ENCODE measurements at regions not wholly inside any gene's neighbourhood (a gene's known extent, or its start where the extent isn't known, plus 50 kb on each side); places are given as distances from the start of the nearest gene placed in this dataset.

- Histone ChIP-seq H3K9ac (ENCODE audit: low read length) (no peak overlapping the region), H3K9me3 (ENCODE audit: control extremely low read depth in 1 of 3, control insufficient read depth in 2 of 3, insufficient read depth in 1 of 3, low read length in 2 of 3) (peaks cover 0 to 4% (median 0%) of the 10 kb centered on the region in 3 donors), H3K36me3 (replicated peaks in 1 of 2; ENCODE audit: control extremely low read depth in 1 of 2, control insufficient read depth in 1 of 2, extremely low read depth in 1 of 2, insufficient read depth in 2 of 2, low read length in 1 of 2) (no peaks in the 10 kb centered on the region), H2AFZ (ENCODE audit: insufficient read depth, low read depth, low read length, poor library complexity, severe bottlenecking) (no peak overlapping the region), H4K20me1 (ENCODE audit: control insufficient read depth, insufficient read depth, low read length, poor library complexity, severe bottlenecking) (no peaks in the 10 kb centered on the region), H3K27ac (ENCODE audit: low read length in 2 of 2) (no peak overlapping the region), H3K4me3 (ENCODE audit: control extremely low read depth in 1 of 5, extremely low read depth in 1 of 5, insufficient read depth in 1 of 5, low read depth in 2 of 5, low read length in 4 of 5) (no peak overlapping the region), H3K79me2 (ENCODE audit: control insufficient read depth, insufficient read depth, low read length) (no peaks in the 10 kb centered on the region), H3K27me3 (replicated peaks in 1 of 4; ENCODE audit: control extremely low read depth in 1 of 4, control insufficient read depth in 3 of 4, insufficient read depth in 4 of 4, low read length in 3 of 4) (no peaks in the 10 kb centered on the region), H3K4me2 (replicated peaks; ENCODE audit: low read depth, low read length, poor library complexity, severe bottlenecking) (no peak overlapping the region), H3K4me1 (ENCODE audit: control insufficient read depth in 2 of 2, insufficient read depth in 2 of 2, low read length in 2 of 2) (no peaks in the 10 kb centered on the region)
- DNase-seq (no peak), ATAC-seq (ENCODE audit: low read depth) (no peak)
- no peaks in the 10 kb centered on the region for H3K27me3 Mint-ChIP-seq
- ChIA-PET POLR2A (no interaction called here), CTCF (no interaction called here)
- no peak overlapping the region for H3K27ac Mint-ChIP-seq
- H3K4me1 Mint-ChIP-seq = no peaks in the 10 kb centered on the region
- TF ChIP-seq CTCF (IDR thresholded peaks at IDR 0.05) (no peak), EZH2 (IDR thresholded peaks at IDR 0.05; ENCODE audit: borderline replicate concordance, insufficient read depth, low read depth, low read length, poor library complexity, severe bottlenecking) (no peak)
- no CpG with 5 or more reads among the region's 1 CpG for WGBS (ENCODE audit: insufficient coverage)
- intact Hi-C loops (cut with micrococcal nuclease) = no loop called here
- no peak overlapping the region for H3K4me3 Mint-ChIP-seq
- H3K9me3 Mint-ChIP-seq (ENCODE audit: insufficient read depth) = no peaks in the 10 kb centered on the region
Measured at GRCh38 chr5:93225748-93226147, 355.3 kb downstream of the NR2F1-AS1 start.

- Histone ChIP-seq H3K9me3 (ENCODE audit: control extremely low read depth in 1 of 3, control insufficient read depth in 2 of 3, insufficient read depth in 1 of 3, low read length in 2 of 3) (peaks cover 0 to 4% (median 0%) of the 10 kb centered on the region in 3 donors), H3K4me3 (ENCODE audit: control extremely low read depth in 1 of 5, extremely low read depth in 1 of 5, insufficient read depth in 1 of 5, low read depth in 2 of 5, low read length in 4 of 5) (no peak overlapping the region), H2AFZ (ENCODE audit: insufficient read depth, low read depth, low read length, poor library complexity, severe bottlenecking) (no peak overlapping the region), H3K27me3 (replicated peaks in 1 of 4; ENCODE audit: control extremely low read depth in 1 of 4, control insufficient read depth in 3 of 4, insufficient read depth in 4 of 4, low read length in 3 of 4) (no peaks in the 10 kb centered on the region), H3K27ac (ENCODE audit: low read length in 2 of 2) (no peak overlapping the region), H3K4me2 (replicated peaks; ENCODE audit: low read depth, low read length, poor library complexity, severe bottlenecking) (no peak overlapping the region), H3K36me3 (replicated peaks in 1 of 2; ENCODE audit: control extremely low read depth in 1 of 2, control insufficient read depth in 1 of 2, extremely low read depth in 1 of 2, insufficient read depth in 2 of 2, low read length in 1 of 2) (no peaks in the 10 kb centered on the region), H4K20me1 (ENCODE audit: control insufficient read depth, insufficient read depth, low read length, poor library complexity, severe bottlenecking) (no peaks in the 10 kb centered on the region), H3K79me2 (ENCODE audit: control insufficient read depth, insufficient read depth, low read length) (no peaks in the 10 kb centered on the region), H3K9ac (ENCODE audit: low read length) (no peak overlapping the region), H3K4me1 (ENCODE audit: control insufficient read depth in 2 of 2, insufficient read depth in 2 of 2, low read length in 2 of 2) (no peaks in the 10 kb centered on the region)
- no peak for DNase-seq
- no peaks in the 10 kb centered on the region for H3K9me3 Mint-ChIP-seq (ENCODE audit: insufficient read depth)
- WGBS (ENCODE audit: insufficient coverage) = 81% methylated on average over 2 of the region's 4 CpGs
- CTCF ChIA-PET = no interaction called here
- no peak overlapping the region for H3K4me3 Mint-ChIP-seq
- intact Hi-C loops (cut with micrococcal nuclease) = no loop called here
- no peaks in the 10 kb centered on the region for H3K4me1 Mint-ChIP-seq
- H3K27me3 Mint-ChIP-seq = no peaks in the 10 kb centered on the region
- no peak for ATAC-seq (ENCODE audit: low read depth)
- TF ChIP-seq CTCF (IDR thresholded peaks at IDR 0.05) (no peak), EZH2 (IDR thresholded peaks at IDR 0.05; ENCODE audit: borderline replicate concordance, insufficient read depth, low read depth, low read length, poor library complexity, severe bottlenecking) (no peak)
- H3K27ac Mint-ChIP-seq = no peak overlapping the region
- POLR2A ChIA-PET = no interaction called here
Measured at GRCh38 chr5:93224624-93225023, 356.4 kb downstream of the NR2F1-AS1 start.

Measured in B cell (primary cell).